ENCODE measurements at regions not wholly inside any gene's neighbourhood (a gene's known extent, or its start where the extent isn't known, plus 50 kb on each side); places are given as distances from the start of the nearest gene placed in this dataset.

DNA sequence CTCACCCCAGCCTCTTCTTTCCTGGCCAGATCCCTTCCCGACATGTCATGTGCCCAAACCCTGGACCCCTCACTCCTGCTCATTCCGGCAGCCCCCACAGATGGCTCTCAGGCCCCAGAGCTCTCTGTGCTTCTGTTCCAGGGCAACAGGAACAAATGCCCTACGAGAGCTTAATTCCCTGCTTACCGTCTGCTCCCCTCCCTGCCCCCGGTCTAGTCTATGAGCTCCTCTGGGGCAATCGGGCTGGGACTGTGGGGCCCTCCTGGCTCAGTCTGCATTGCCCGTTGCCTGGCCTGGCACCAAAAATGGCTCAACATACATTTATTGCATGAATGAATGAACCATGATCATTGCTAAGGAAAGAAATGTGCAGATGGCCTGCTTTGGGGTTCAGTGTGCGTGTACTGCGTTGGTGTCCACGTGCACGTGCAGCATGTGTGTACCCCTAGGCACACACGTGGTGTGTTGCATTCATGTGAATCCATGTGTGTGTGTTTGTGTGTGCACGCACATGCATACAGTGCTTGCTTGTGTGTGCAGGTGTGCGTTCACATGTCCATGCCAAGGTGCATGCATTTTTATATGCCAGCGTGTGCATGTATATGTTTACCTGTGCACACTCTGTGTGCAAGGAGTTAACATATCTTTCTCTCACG, 201.2 kb upstream of the IER5L start:
- POLR2A ChIA-PET: interaction anchor here (0.6 kb wide), 1 partner anchor 120 kb away, joined by 3 read pairs; no protein-coding TSS in a partner anchor
- no peaks in the 10 kb centered on the region for H3K4me1 ChIP-seq (ENCODE audit: control insufficient read depth, insufficient read depth, low read length)
- H3K9me3 ChIP-seq (ENCODE audit: control insufficient read depth, insufficient read depth, low read depth, low read length): no peaks in the 10 kb centered on the region
- CTCF ChIA-PET: no interaction called here
- TF ChIP-seq ZNF157 (tag by site-specific recombination; IDR thresholded peaks at IDR 0.05) (peak; percentile 94), ZNF529 (tag by site-specific recombination; IDR thresholded peaks at IDR 0.05; ENCODE audit: insufficient replicate concordance) (no peak)
- no peak overlapping the region for H3K4me3 ChIP-seq (ENCODE audit: low read depth, low read length)
- no peak overlapping the region for H3K27ac ChIP-seq (ENCODE audit: extremely low read depth, low read depth, low read length)
- no peaks in the 10 kb centered on the region for H3K36me3 ChIP-seq (ENCODE audit: control insufficient read depth in 2 of 2, insufficient read depth in 1 of 2, low read length in 2 of 2)

DNA sequence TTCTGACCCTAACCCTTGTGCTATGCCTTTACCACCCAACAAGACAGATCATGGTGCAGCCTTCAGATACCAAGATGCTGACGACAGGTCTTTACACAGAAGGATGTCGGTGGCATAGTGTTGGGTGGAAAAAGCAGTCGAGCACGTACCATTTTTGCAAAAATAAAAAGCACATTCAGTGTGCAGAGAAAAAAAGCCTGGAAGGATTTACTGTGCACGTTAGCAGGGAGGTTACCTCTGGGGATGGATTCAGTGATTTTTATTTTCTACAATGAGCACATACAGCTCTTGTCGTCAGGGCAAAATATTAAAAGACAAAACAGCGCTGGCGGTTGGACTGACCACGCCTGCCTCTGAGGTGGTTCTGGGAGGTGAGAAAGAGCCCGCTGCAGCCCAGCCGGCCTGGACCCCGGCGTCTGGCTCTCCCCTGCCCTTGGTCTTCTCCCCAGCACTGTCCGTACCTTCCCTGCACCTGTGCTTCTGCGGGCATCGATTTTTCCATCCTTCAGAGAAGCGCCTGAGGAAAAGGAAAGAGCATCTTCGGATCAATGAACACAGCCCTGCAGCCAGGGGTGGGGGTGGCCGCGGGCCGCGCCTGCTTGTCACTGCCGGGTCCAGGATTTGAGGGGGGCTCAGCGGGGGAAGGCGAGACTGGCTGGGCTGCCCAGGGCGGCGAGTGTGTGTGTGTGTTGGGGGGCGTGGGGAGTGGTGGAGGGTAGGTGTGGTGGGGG, 200.0 kb upstream of the IER5L start:
- H3K36me3 ChIP-seq (ENCODE audit: control insufficient read depth in 2 of 2, insufficient read depth in 1 of 2, low read length in 2 of 2): no peaks in the 10 kb centered on the region
- H3K4me1 ChIP-seq (ENCODE audit: control insufficient read depth, insufficient read depth, low read length): no peaks in the 10 kb centered on the region
- H3K27ac ChIP-seq (ENCODE audit: extremely low read depth, low read depth, low read length): no peak overlapping the region
- ChIA-PET CTCF (no interaction called here), POLR2A (no interaction called here)
- no peaks in the 10 kb centered on the region for H3K9me3 ChIP-seq (ENCODE audit: control insufficient read depth, insufficient read depth, low read depth, low read length)
- H3K4me3 ChIP-seq (ENCODE audit: low read depth, low read length): no peak overlapping the region
- TF ChIP-seq ZNF549 (tag by site-specific recombination; IDR thresholded peaks at IDR 0.05): no peak
- TF ChIP-seq GLI2 (tag by site-specific recombination; IDR thresholded peaks at IDR 0.05; ENCODE audit: borderline replicate concordance, low read depth): no peak
- no peak for TF ChIP-seq KLF1 (tag by site-specific recombination; IDR thresholded peaks at IDR 0.05)
- no peak for TF ChIP-seq ZBTB17 (tag by site-specific recombination; IDR thresholded peaks at IDR 0.05)
- no peak for TF ChIP-seq ZNF157 (tag by site-specific recombination; IDR thresholded peaks at IDR 0.05)
- TF ChIP-seq, protein P1, sequence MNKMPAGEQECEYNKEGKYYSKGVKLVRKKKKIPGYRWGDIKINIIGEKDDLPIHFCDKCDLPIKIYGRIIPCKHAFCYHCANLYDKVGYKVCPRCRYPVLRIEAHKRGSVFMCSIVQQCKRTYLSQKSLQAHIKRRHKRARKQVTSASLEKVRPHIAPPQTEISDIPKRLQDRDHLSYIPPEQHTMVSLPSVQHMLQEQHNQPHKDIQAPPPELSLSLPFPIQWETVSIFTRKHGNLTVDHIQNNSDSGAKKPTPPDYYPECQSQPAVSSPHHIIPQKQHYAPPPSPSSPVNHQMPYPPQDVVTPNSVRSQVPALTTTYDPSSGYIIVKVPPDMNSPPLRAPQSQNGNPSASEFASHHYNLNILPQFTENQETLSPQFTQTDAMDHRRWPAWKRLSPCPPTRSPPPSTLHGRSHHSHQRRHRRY (tag by site-specific recombination; IDR thresholded peaks at IDR 0.05): no peak

DNA sequence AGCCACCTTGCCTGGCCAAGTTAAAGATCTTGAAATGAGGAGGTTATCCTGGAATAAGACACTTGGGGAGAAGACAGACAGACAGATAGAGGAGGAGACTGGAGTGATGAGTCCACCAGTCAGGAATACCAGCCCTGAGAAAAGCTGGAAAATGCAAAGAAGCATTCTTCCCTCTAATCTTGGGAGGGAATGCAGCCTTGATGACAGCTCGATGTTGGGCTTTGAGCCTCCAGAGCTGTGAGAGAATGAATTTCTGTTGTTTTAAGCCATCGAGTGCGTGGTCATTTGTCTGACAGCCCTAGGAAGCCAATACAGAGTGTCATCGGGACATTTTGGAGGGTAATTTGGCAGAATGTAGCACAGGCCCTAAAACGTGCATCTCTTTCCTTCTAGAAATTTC, 199.1 kb upstream of the IER5L start:
- ChIA-PET CTCF (interaction anchor here (0.6 kb wide), 1 partner anchor 16 kb away, joined by 3 read pairs; no protein-coding TSS in a partner anchor), POLR2A (no interaction called here)
- H3K4me1 ChIP-seq (ENCODE audit: control insufficient read depth, insufficient read depth, low read length): no peaks in the 10 kb centered on the region
- TF ChIP-seq ZNF239 (tag by site-specific recombination; IDR thresholded peaks at IDR 0.05): no peak
- no peak for TF ChIP-seq ZNF626 (tag by site-specific recombination; IDR thresholded peaks at IDR 0.05)
- no peak for TF ChIP-seq ZSCAN23 (tag by site-specific recombination; IDR thresholded peaks at IDR 0.05)
- TF ChIP-seq ZNF768 (tag by site-specific recombination; IDR thresholded peaks at IDR 0.05): no peak
- TF ChIP-seq ZNF157 (tag by site-specific recombination; IDR thresholded peaks at IDR 0.05): no peak
- TF ChIP-seq ZNF423 (tag by site-specific recombination; IDR thresholded peaks at IDR 0.05): no peak
- TF ChIP-seq KLF16 (tag by site-specific recombination; IDR thresholded peaks at IDR 0.05): no peak
- TF ChIP-seq GFI1B (tag by site-specific recombination; IDR thresholded peaks at IDR 0.05): no peak
- no peak for TF ChIP-seq KLF10 (tag by site-specific recombination; IDR thresholded peaks at IDR 0.05)
- no peak overlapping the region for H3K27ac ChIP-seq (ENCODE audit: extremely low read depth, low read depth, low read length)
- H3K4me3 ChIP-seq (ENCODE audit: low read depth, low read length): no peak overlapping the region
- no peaks in the 10 kb centered on the region for H3K9me3 ChIP-seq (ENCODE audit: control insufficient read depth, insufficient read depth, low read depth, low read length)
- no peaks in the 10 kb centered on the region for H3K36me3 ChIP-seq (ENCODE audit: control insufficient read depth in 2 of 2, insufficient read depth in 1 of 2, low read length in 2 of 2)

DNA sequence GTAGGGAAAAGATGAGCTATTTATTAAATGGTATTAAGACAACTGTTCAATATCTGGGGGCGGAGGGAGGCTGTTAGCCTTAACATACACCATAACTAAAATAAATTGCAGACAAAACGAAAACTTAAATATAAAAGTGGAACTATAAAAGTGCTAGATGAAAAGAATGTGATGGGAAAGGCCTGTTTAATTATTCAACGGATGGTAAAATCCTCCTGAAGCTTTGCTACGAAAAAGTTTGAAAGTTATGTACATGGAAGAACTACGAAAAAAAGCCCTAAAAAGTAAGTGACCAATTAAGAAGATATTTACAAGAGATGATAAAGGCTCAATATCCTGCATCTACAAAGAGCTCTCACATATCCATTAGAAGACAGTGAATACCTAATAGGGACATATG, 197.8 kb upstream of the IER5L start:
- Histone ChIP-seq H3K9me3 (ENCODE audit: control insufficient read depth, insufficient read depth, low read depth, low read length) (no peaks in the 10 kb centered on the region), H3K27ac (ENCODE audit: extremely low read depth, low read depth, low read length) (no peak overlapping the region), H3K4me1 (ENCODE audit: control insufficient read depth, insufficient read depth, low read length) (no peaks in the 10 kb centered on the region), H3K36me3 (ENCODE audit: control insufficient read depth in 2 of 2, insufficient read depth in 1 of 2, low read length in 2 of 2) (no peaks in the 10 kb centered on the region), H3K4me3 (ENCODE audit: low read depth, low read length) (no peak overlapping the region)
- POLR2A ChIA-PET: no interaction called here
- CTCF ChIA-PET: interaction anchor here (0.6 to 0.7 kb wide), 2 partner anchors 11 to 239 kb away, joined by 3 to 6 read pairs; no protein-coding TSS in a partner anchor
- TF ChIP-seq ZNF76 (tag by site-specific recombination; IDR thresholded peaks at IDR 0.05; ENCODE audit: borderline replicate concordance, low read depth): no peak
- TF ChIP-seq RBAK (tag by site-specific recombination; IDR thresholded peaks at IDR 0.05): no peak
- TF ChIP-seq, protein P2, sequence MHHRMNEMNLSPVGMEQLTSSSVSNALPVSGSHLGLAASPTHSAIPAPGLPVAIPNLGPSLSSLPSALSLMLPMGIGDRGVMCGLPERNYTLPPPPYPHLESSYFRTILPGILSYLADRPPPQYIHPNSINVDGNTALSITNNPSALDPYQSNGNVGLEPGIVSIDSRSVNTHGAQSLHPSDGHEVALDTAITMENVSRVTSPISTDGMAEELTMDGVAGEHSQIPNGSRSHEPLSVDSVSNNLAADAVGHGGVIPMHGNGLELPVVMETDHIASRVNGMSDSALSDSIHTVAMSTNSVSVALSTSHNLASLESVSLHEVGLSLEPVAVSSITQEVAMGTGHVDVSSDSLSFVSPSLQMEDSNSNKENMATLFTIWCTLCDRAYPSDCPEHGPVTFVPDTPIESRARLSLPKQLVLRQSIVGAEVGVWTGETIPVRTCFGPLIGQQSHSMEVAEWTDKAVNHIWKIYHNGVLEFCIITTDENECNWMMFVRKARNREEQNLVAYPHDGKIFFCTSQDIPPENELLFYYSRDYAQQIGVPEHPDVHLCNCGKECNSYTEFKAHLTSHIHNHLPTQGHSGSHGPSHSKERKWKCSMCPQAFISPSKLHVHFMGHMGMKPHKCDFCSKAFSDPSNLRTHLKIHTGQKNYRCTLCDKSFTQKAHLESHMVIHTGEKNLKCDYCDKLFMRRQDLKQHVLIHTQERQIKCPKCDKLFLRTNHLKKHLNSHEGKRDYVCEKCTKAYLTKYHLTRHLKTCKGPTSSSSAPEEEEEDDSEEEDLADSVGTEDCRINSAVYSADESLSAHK (tag by site-specific recombination; IDR thresholded peaks at IDR 0.05): no peak
- no peak for TF ChIP-seq GLI4 (tag by site-specific recombination; IDR thresholded peaks at IDR 0.05)
- no peak for TF ChIP-seq ZNF426 (tag by site-specific recombination; IDR thresholded peaks at IDR 0.05)
- TF ChIP-seq ZNF350 (tag by site-specific recombination; IDR thresholded peaks at IDR 0.05): no peak
- TF ChIP-seq ZNF169 (tag by site-specific recombination; IDR thresholded peaks at IDR 0.05): no peak
- TF ChIP-seq ZNF629 (tag by site-specific recombination; IDR thresholded peaks at IDR 0.05): no peak
- TF ChIP-seq MZF1 (tag by site-specific recombination; IDR thresholded peaks at IDR 0.05; ENCODE audit: borderline replicate concordance): no peak
- TF ChIP-seq ZNF433 (tag by site-specific recombination; IDR thresholded peaks at IDR 0.05; ENCODE audit: low read depth): no peak
- TF ChIP-seq ZFP3 (tag by site-specific recombination; IDR thresholded peaks at IDR 0.05; ENCODE audit: low read depth): no peak
